ENCODE measurements at regions not wholly inside any gene's neighbourhood (a gene's known extent, or its start where the extent isn't known, plus 50 kb on each side); places are given as distances from the start of the nearest gene placed in this dataset.

- TF ChIP-seq CTCF (IDR thresholded peaks at IDR 0.05; ENCODE audit: low read depth, low read length, missing input control) (no peak), RAD21 (IDR thresholded peaks at IDR 0.05) (no peak)
These were observed 102.8 kb downstream of the NAV1 start for GRCh38 chr1:201641524-201642253.

All from liver (tissue), 3 donors.